C4-2B (cell line): ENCODE measurements at regions not wholly inside any gene's neighbourhood (a gene's known extent, or its start where the extent isn't known, plus 50 kb on each side); places are given as distances from the start of the nearest gene placed in this dataset.

ENCODE experiments used
- CTCF ChIP-seq: fragments of 450-650 bp; conservative IDR thresholded peaks from 2 replicates; pipeline ENCODE4 v1.5.1; 2017; ENCODE audit warnings: mild to moderate bottlenecking
- ZFX ChIP-seq: fragments of 450-650 bp; IDR thresholded peaks from 2 replicates; pipeline ENCODE4 v1.6.1; 2017

- no peak for TF ChIP-seq CTCF
- no peak for TF ChIP-seq ZFX
Observed at GRCh38 chr2:18272148-18272494, 288.3 kb downstream of the RDH14 start.
